ENCODE measurements at regions not wholly inside any gene's neighbourhood (a gene's known extent, or its start where the extent isn't known, plus 50 kb on each side); places are given as distances from the start of the nearest gene placed in this dataset.

DNA sequence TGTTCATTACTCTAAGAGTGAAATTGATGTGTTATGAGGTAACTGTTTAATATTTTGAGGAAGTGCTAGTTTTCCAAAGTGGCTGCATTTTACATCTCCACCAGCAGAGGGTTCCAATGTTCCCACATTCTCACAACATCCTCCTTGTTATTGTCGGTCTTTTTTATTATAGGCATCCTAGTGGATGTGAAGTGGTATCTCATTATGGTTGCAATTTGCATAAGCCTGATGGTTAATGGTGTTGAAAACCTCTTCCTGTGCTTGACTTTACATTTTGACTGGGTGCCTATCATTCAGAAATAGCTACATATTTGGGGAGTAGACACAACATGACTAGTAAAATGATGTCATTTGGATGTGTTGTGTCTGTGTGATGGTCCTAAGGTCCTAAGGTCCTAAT lies 143.6 kb downstream of the MRPS30 start:
- TF ChIP-seq POLR2A (IDR thresholded peaks at IDR 0.05) (no peak), CTCF (IDR thresholded peaks at IDR 0.05) (no peak), POLR2AphosphoS5 (IDR thresholded peaks at IDR 0.05; ENCODE audit: insufficient read depth in 1 of 2, low read depth in 1 of 2) (no peak)

Measured in vagina (tissue), 2 donors.